GM21529 (cell line): ENCODE measurements at regions not wholly inside any gene's neighbourhood (a gene's known extent, or its start where the extent isn't known, plus 50 kb on each side); places are given as distances from the start of the nearest gene placed in this dataset.
"Not testable (repeated sequence)": the region's sequence is repeated elsewhere in the genome, so short reads cannot be mapped to it uniquely, and the experiment has no call there.

Experiments
- ATAC-seq: cut with Tn5 transposase; IDR thresholded peaks from one replicate; pipeline ENCODE4 v1.9.1; 2021; ENCODE audit not compliant: unreplicated experiment

DNA sequence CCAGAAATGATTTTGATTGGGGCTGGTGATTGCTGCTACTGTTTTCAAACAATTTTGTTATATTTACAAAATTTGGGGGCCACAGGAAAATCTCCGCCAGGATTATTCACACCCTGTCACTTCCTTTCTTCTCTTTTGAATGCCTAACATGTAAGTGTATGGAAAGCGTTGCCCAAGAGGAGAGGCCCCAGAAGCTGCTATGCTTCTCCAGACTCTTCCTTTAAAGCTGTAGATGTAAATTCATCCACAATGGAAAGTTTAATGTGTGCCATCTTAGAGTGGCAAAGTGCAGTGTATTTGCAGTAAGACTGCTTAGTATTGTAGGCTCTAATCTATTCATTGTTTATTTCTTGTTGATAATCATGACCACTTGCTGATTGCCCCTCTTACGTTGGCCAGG is 136.7 kb upstream of the LRIG3 start:
- ATAC-seq, result no peak

DNA sequence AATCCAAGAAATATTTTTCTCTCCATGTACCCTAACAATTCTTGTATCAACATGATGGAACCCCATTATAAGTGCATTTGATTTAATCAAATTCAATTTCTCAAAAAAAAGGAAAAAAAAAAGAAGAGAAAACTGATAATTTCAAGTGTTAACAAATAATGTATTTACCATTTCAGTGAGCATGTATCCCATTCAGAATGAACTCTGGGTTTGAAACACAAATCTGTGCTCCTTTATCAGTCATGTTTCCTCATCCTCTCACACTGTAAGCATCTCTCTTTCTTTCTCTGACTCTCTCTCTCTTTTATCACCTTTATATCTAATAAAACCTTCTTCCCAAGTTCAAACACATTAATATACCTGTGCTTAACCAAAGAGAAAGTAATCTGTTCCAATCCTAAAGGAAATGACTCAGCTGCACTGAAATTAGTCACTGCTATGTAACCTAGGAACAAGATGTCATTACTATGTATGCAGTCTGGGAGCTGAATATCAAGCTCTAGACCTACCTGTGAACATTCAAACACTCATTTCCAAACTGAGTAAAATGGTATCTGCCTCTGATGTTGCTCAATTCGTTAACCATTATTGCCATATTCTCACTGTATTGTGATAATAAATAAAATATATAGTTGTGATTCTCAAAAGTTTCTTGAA is 135.0 kb upstream of the LRIG3 start:
- peak; percentile 84 for ATAC-seq

- not testable (repeated sequence) for ATAC-seq
These were observed 133.1 kb upstream of the LRIG3 start for GRCh38 chr12:59053266-59053899.

DNA sequence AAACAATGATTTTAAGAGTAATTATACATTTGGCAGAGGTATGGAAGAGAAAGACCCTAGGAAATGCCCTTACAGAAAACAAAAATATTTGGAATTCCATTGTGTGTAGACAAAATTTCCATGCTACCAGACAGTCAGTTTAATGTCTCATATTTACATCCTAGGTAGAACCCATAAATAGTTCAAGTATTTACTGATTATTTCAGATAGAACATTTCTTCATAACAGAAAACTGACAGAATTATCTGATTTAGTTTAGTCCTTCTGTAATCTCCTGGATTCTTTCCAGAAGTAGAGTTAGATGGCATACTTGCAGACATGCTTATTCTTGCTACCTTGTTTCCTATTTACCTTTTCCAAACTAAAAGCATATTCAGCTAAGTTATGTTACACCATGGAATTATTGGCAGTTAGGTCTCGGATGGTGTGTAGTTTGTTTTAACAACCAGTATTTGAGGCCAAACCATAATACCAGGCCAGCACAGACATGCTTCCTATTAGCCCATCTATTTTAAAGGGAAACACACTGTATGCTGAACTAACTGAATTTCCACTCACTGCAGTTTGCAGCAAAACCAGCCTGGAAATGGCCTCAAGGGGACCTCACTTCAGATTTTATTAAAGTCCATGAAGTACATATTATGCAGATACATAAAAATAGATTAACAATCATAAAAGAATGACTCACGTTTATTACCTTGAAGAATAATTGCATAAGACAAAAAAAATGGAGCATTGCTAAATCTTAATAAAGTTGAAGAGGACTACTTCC is 126.6 kb upstream of the LRIG3 start:
- no peak for ATAC-seq

DNA sequence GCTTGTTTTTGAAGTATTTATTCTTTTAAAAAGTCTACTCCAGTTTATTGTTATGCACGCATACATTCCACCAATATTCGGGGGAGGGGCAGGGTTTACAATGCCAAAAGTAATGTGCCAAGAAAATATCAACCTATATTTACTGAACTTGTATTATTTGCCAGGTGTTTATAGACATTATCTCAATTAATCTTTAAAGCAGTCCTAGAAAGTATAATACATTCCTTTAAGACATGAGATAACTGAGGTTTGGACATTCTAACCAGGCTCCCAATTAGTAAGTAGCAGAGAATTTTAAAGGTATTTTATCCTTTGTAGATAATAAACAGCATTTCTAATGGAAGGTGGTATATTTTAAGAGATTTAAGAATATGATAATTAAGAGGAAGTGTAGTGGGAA is 124.5 kb upstream of the LRIG3 start:
- ATAC-seq, result no peak

DNA sequence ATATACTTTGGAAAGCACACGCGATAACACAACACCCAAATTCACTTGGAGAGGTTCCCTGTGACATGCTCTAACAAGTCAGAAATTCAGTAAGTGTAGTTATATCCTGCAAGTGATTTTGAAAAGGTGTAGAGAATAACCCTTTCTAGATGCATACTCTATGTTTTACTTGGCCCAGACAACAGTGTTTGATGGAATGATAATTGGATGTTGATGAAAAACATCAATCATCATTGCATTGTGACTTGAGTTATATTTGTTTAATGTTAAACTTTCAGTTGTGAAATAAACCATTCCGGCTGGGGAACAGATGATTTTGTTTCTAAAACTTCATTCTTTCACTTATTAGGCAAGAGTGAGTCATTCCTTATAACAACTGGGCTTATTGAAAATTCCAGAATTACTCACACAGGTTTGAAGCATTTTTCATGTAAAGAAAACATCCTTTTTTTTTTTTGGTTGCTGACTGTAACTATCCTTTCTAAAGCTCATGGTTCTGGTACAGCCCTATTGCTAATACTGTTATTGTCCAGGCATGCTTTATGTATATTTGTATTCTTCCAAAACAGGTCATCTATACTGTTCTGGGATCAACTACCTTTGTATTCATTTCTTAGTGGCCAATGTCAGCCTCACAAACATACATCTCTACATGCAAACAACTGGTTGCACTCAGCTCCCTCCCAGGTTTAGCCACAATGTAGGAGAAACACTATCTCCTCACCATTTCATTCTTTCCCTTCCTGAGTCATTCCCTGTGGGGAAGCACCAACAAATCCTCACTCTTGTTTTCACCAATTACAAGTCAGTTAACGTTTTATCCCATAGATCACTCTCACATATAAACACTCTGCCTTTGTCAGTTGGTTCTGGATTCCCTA is 121.2 kb upstream of the LRIG3 start:
- ATAC-seq, result no peak

DNA sequence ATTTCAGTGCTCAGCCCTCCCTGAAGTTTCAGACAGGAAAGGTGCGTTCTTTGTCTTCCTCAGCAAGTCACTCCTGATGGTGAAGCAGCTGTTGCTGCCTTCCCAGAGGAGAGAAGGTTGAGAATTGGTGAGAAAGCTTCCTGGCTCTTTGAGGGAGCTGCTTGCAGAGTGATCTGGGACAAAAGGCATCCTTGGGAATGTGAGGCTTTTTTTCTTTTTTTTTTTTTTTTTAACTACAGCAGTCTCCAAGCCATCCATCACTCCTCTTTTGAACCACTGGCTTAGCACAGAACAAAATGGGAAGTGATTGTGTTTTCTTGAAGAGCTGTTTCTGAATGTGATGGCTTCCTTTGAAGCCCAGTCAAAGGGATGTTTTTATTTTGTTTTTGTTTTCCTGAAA is 120.4 kb upstream of the LRIG3 start:
- ATAC-seq, result no peak

- ATAC-seq, result no peak
These were observed 119.7 kb upstream of the LRIG3 start for GRCh38 chr12:59040043-59040442.

DNA sequence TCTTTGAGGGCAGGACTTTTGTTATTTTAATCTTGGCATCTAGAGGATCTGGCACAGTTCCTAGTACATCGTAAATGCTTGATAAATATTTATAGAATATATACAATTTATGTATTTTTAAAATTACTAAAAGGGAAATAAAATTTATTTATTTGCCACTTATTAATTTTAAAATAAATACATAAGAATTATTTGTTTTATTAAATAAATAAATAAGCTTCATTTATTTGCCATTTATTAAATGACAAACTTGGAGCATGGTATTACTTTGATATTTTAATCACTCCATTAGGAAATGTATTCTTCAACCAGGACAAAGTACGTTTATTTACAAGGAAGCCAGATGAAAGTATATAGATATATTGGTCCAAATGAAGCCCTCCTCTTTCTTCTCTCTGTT is 118.7 kb upstream of the LRIG3 start:
- ATAC-seq, result no peak

- no peak for ATAC-seq
These were observed 116.9 kb upstream of the LRIG3 start for GRCh38 chr12:59036973-59037762.

GRCh38 chr12:59036347-59036746 is 116.0 kb upstream of the LRIG3 start:
- ATAC-seq, result no peak

GRCh38 chr12:59031313-59031712 is 111.0 kb upstream of the LRIG3 start:
- ATAC-seq, result no peak

GRCh38 chr12:59030415-59030814 is 110.1 kb upstream of the LRIG3 start:
- no peak for ATAC-seq

DNA sequence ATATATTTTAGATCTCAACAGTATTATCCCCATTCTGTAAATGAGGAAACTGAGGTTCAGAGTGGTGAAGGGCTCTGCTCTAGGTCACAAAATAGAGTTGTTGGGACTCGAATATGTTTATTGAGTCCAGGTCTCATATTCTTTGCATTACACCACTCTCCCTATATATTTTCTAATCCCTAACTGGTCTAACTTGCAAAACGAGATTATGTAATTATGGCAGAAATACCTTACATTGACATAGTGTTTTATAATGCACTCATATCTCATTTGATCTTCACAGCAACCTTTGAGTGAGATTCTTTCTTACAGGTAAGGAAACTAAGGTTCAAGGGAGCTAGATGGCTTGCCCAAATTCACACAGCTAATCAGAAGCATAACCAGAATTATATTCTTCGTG is 106.9 kb upstream of the LRIG3 start:
- ATAC-seq, result no peak

- ATAC-seq, result no peak
These were observed 103.6 kb upstream of the LRIG3 start for GRCh38 chr12:59023861-59024424.

DNA sequence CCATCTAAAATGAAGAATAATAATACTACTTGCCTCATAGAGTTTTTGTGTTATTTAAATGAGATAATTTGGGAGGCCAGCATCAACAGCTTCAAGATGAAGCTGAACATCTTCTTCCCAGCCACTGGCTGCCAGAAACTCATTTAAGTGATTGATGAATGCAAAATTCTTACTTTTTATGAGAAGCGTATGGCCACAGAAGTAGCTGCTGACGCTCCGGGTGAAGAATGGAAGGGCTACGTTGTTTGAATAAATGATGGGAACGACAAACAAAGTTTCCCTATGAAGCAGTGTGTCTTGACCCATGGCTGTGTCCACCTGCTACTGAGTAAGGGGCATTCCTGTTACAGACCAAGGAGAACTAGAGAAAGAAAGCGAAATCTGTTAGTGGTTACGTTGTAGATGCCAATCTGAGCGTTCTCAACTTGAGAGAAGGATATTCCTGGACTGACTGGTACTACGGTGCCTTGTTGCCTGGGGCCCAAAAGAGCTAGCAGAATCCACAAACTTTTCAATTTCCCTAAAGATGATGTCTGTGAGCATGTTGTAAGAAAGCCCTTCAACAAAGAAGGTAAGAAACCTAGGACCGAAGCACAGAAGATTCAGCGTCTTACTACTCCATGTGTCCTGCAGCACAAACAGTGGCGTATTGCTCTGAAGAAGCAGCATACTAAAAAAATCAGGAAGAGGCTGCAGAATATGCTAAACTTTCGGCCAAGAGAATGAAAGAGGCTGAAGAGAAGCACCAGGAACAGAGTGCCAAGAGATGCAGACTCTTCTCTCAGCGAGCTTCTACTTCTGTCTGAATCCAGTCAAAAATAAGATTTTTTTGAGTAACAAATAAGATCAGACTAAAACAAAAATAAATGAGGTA is 100.0 kb upstream of the LRIG3 start:
- ATAC-seq, result no peak

- no peak for ATAC-seq
These were observed 94.6 kb upstream of the LRIG3 start for GRCh38 chr12:59014885-59015284.

GRCh38 chr12:59010941-59011340 is 90.6 kb upstream of the LRIG3 start:
- no peak for ATAC-seq

DNA sequence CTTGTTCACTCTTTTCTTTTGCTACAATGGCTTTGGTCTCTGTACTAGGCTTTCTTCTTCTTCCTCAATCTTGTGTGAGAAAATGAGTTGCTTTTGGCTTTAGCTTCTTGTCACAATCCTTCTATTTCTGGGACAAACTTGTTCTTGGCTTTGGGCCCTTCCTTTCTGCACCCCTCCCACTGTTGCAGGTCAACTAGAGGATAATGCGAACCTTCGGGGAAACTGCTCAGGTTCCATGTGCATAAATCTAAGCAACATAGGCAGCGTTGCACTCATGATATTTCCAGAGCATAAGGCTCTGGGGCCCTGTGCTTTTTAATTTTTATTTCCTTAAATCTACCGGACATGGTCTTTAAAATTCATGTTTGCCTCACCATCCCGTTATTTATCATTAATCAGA is 89.8 kb upstream of the LRIG3 start:
- no peak for ATAC-seq
